GM23338 (cell line): ENCODE measurements at regions not wholly inside any gene's neighbourhood (a gene's known extent, or its start where the extent isn't known, plus 50 kb on each side); places are given as distances from the start of the nearest gene placed in this dataset.
A peak's percentile ranks its signal among the peaks of the same experiment; 100 is the strongest.

ENCODE experiments used
- ATAC-seq: fragments of 200-7000 bp; cut with Tn5 transposase; 3 replicates; pipeline ENCODE4 v1.9.1; 2020
- DNase-seq: peaks from one replicate; pipeline ENCODE4 v3.0.0-alpha.2; 2015; ENCODE audit warnings: low spot score
- H2AFZ ChIP-seq: fragments of 200-600 bp; sonication (generic); 2 replicates; pipeline ENCODE4 v1.8.0; 2016; ENCODE audit warnings: antibody characterized with exemption, mild to moderate bottlenecking, moderate library complexity
- H3F3A ChIP-seq: fragments of 200-600 bp; sonication (generic); replicated peaks from 2 replicates; pipeline ENCODE4 v1.8.0; 2017; ENCODE audit warnings: antibody characterized with exemption, mixed run types, low read depth
- H3K27ac ChIP-seq: fragments of 200-600 bp; sonication (generic); 2 replicates; pipeline ENCODE4 v1.6.1; 2016; ENCODE audit warnings: low read depth
- H3K27me3 ChIP-seq: fragments of 200-600 bp; sonication (generic); 2 replicates; pipeline ENCODE4 v1.8.0; 2016; ENCODE audit warnings: mild to moderate bottlenecking, mixed run types, moderate library complexity; ENCODE audit not compliant: insufficient read depth
- H3K36me3 ChIP-seq: fragments of 200-600 bp; sonication (generic); 2 replicates; pipeline ENCODE4 v1.8.0; 2016; ENCODE audit warnings: mild to moderate bottlenecking; ENCODE audit not compliant: insufficient read depth
- H3K4me1 ChIP-seq: fragments of 200-600 bp; sonication (generic); 2 replicates; pipeline ENCODE4 v1.8.0; 2016; ENCODE audit warnings: mild to moderate bottlenecking, moderate library complexity; ENCODE audit not compliant: insufficient read depth
- H3K4me2 ChIP-seq: fragments of 200-600 bp; sonication (generic); 2 replicates; pipeline ENCODE4 v1.7.1; 2017; ENCODE audit warnings: mixed run types
- H3K4me3 ChIP-seq: fragments of 200-600 bp; sonication (generic); 2 replicates; pipeline ENCODE4 v1.6.1; 2016; ENCODE audit warnings: mixed run types
- H3K79me2 ChIP-seq: fragments of 200-600 bp; sonication (generic); replicated peaks from 2 replicates; pipeline ENCODE4 v1.8.0; 2017; ENCODE audit warnings: mild to moderate bottlenecking; ENCODE audit not compliant: insufficient read depth
- H3K9me2 ChIP-seq: fragments of 200-600 bp; sonication (generic); 2 replicates; pipeline ENCODE4 v1.8.0; 2017; ENCODE audit not compliant: insufficient read depth
- H4K20me1 ChIP-seq: fragments of 200-600 bp; sonication (generic); replicated peaks from 2 replicates; pipeline ENCODE4 v1.8.0; 2017; ENCODE audit warnings: mild to moderate bottlenecking; ENCODE audit not compliant: insufficient read depth
- H3K27ac Mint-ChIP-seq: 2 replicates; pipeline ENCODE4 v1.8.0; 2020; ENCODE audit warnings: inconsistent platforms, mild to moderate bottlenecking, moderate library complexity, mixed read lengths
- H3K27me3 Mint-ChIP-seq: 3 replicates; pipeline ENCODE4 v1.8.0; 2022; ENCODE audit warnings: low read depth, mild to moderate bottlenecking, moderate library complexity, mixed read lengths, inconsistent platforms; ENCODE audit not compliant: insufficient read depth, poor library complexity
- H3K36me3 Mint-ChIP-seq: 3 replicates; pipeline ENCODE4 v1.8.0; 2021; ENCODE audit warnings: low read depth, mild to moderate bottlenecking, inconsistent platforms, moderate library complexity, mixed read lengths
- H3K4me1 Mint-ChIP-seq: 3 replicates; pipeline ENCODE4 v1.8.0; 2020; ENCODE audit warnings: mild to moderate bottlenecking, inconsistent platforms, mixed read lengths
- H3K4me3 Mint-ChIP-seq: 3 replicates; pipeline ENCODE4 v1.8.0; 2021; ENCODE audit warnings: moderate library complexity, mild to moderate bottlenecking, inconsistent platforms, mixed read lengths
- H3K9me3 Mint-ChIP-seq: 3 replicates; pipeline ENCODE4 v1.8.0; 2020; ENCODE audit warnings: moderate library complexity, mild to moderate bottlenecking, inconsistent platforms, mixed read lengths
- CREB1 ChIP-seq: fragments of 250-450 bp; sonication (Bioruptor Pico); IDR thresholded peaks from 2 replicates; pipeline ENCODE4 v1.5.0; 2020; ENCODE audit warnings: low read depth, mild to moderate bottlenecking, moderate library complexity
- EZH2 ChIP-seq: fragments of 200-600 bp; sonication (generic); IDR thresholded peaks from one replicate; pipeline ENCODE4 v1.8.0; 2017; ENCODE audit warnings: antibody characterized with exemption, mild to moderate bottlenecking, low read depth; ENCODE audit not compliant: unreplicated experiment
- EZH2phosphoT487 ChIP-seq: fragments of 200-600 bp; sonication (generic); IDR thresholded peaks from one replicate; pipeline ENCODE4 v1.8.1; 2018; ENCODE audit warnings: antibody characterized with exemption; ENCODE audit not compliant: unreplicated experiment
- JUNB ChIP-seq: IDR thresholded peaks from one replicate; pipeline ENCODE4 v1.6.1; 2016; ENCODE audit warnings: antibody characterized with exemption; ENCODE audit not compliant: unreplicated experiment
- NANOG ChIP-seq: IDR thresholded peaks from 2 replicates; pipeline ENCODE4 v1.6.1; 2016; ENCODE audit warnings: antibody characterized with exemption, borderline replicate concordance
- POLR2AphosphoS5 ChIP-seq: IDR thresholded peaks from 2 replicates; pipeline ENCODE4 v1.6.1; 2016; ENCODE audit warnings: antibody characterized with exemption, low read depth
- STAT1 ChIP-seq: IDR thresholded peaks from one replicate; pipeline ENCODE4 v1.6.1; 2016; ENCODE audit warnings: antibody characterized with exemption; ENCODE audit not compliant: unreplicated experiment
- ZNF114 ChIP-seq: fragments of 250-450 bp; sonication (Bioruptor Pico); IDR thresholded peaks from 2 replicates; pipeline ENCODE4 v1.5.0; 2020; ENCODE audit warnings: mild to moderate bottlenecking, moderate library complexity
- ZNF331 ChIP-seq: fragments of 250-450 bp; sonication (Bioruptor Pico); IDR thresholded peaks from 2 replicates; pipeline ENCODE4 v1.5.0; 2020; ENCODE audit warnings: low read depth, mild to moderate bottlenecking, moderate library complexity
- TF ChIP-seq, protein P1 (sequence below), 2 experiments: fragments of 200-600 bp in 1 of 2; sonication (generic) in 1 of 2; conservative IDR thresholded peaks; 2 replicates each; pipeline versions ENCODE4 v1.5.1 to v1.6.1; 2016 to 2017; ENCODE audit warnings: antibody characterized with exemption in 2 of 2, low read depth in 2 of 2, mild to moderate bottlenecking in 2 of 2, moderate library complexity in 1 of 2
- TF ChIP-seq, protein P2 (sequence below): IDR thresholded peaks from one replicate; pipeline ENCODE4 v1.6.1; 2018; ENCODE audit warnings: antibody characterized with exemption; ENCODE audit not compliant: unreplicated experiment
- TF ChIP-seq, protein P3 (sequence below): IDR thresholded peaks from 2 replicates; pipeline ENCODE4 v1.6.1; 2016; ENCODE audit warnings: antibody characterized with exemption

GRCh38 chr16:87198881-87199280, 118.3 kb downstream of the C16orf95 start:
- H3F3A ChIP-seq = no peaks in the 10 kb centered on the region
- H3K27me3 Mint-ChIP-seq = peaks cover 2% of the 10 kb centered on the region
- no peaks in the 10 kb centered on the region for H3K36me3 ChIP-seq
- peak overlapping the region; percentile 55 for H3K4me2 ChIP-seq
- no peak overlapping the region for H3K27ac ChIP-seq
- H3K4me3 ChIP-seq = no peak overlapping the region
- peaks cover 8% of the 10 kb centered on the region; the same call in 1 of the 2 replicates for H3K4me1 ChIP-seq
- H4K20me1 ChIP-seq = no peaks in the 10 kb centered on the region
- H3K9me3 Mint-ChIP-seq = no peaks in the 10 kb centered on the region; the same call in 2 of the 3 replicates
- no peaks in the 10 kb centered on the region for H3K36me3 Mint-ChIP-seq
- H3K4me3 Mint-ChIP-seq = no peak overlapping the region
- H3K4me1 Mint-ChIP-seq = peaks cover 19% of the 10 kb centered on the region
- no peak overlapping the region for H3K27ac Mint-ChIP-seq
- no peaks in the 10 kb centered on the region for H3K9me2 ChIP-seq
- no peaks in the 10 kb centered on the region for H3K79me2 ChIP-seq
- peak overlapping the region; percentile 93 for H2AFZ ChIP-seq
- no peak for ATAC-seq
- DNase-seq = no peak
- no peaks in the 10 kb centered on the region for H3K27me3 ChIP-seq
- TF ChIP-seq CREB1 (CRISPR knock-in tag) (no peak), JUNB (no peak), POLR2AphosphoS5 (no peak), NANOG (no peak), EZH2phosphoT487 (no peak), ZNF114 (CRISPR knock-in tag) (no peak), STAT1 (no peak), EZH2 (no peak), ZNF331 (CRISPR knock-in tag) (no peak)
- TF ChIP-seq, protein P1, sequence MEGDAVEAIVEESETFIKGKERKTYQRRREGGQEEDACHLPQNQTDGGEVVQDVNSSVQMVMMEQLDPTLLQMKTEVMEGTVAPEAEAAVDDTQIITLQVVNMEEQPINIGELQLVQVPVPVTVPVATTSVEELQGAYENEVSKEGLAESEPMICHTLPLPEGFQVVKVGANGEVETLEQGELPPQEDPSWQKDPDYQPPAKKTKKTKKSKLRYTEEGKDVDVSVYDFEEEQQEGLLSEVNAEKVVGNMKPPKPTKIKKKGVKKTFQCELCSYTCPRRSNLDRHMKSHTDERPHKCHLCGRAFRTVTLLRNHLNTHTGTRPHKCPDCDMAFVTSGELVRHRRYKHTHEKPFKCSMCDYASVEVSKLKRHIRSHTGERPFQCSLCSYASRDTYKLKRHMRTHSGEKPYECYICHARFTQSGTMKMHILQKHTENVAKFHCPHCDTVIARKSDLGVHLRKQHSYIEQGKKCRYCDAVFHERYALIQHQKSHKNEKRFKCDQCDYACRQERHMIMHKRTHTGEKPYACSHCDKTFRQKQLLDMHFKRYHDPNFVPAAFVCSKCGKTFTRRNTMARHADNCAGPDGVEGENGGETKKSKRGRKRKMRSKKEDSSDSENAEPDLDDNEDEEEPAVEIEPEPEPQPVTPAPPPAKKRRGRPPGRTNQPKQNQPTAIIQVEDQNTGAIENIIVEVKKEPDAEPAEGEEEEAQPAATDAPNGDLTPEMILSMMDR (conservative IDR thresholded peaks at IDR 0.05; ENCODE audit: low read depth in 2 of 2) = no peak
- TF ChIP-seq, protein P2, sequence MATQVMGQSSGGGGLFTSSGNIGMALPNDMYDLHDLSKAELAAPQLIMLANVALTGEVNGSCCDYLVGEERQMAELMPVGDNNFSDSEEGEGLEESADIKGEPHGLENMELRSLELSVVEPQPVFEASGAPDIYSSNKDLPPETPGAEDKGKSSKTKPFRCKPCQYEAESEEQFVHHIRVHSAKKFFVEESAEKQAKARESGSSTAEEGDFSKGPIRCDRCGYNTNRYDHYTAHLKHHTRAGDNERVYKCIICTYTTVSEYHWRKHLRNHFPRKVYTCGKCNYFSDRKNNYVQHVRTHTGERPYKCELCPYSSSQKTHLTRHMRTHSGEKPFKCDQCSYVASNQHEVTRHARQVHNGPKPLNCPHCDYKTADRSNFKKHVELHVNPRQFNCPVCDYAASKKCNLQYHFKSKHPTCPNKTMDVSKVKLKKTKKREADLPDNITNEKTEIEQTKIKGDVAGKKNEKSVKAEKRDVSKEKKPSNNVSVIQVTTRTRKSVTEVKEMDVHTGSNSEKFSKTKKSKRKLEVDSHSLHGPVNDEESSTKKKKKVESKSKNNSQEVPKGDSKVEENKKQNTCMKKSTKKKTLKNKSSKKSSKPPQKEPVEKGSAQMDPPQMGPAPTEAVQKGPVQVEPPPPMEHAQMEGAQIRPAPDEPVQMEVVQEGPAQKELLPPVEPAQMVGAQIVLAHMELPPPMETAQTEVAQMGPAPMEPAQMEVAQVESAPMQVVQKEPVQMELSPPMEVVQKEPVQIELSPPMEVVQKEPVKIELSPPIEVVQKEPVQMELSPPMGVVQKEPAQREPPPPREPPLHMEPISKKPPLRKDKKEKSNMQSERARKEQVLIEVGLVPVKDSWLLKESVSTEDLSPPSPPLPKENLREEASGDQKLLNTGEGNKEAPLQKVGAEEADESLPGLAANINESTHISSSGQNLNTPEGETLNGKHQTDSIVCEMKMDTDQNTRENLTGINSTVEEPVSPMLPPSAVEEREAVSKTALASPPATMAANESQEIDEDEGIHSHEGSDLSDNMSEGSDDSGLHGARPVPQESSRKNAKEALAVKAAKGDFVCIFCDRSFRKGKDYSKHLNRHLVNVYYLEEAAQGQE = no peak

DNA sequence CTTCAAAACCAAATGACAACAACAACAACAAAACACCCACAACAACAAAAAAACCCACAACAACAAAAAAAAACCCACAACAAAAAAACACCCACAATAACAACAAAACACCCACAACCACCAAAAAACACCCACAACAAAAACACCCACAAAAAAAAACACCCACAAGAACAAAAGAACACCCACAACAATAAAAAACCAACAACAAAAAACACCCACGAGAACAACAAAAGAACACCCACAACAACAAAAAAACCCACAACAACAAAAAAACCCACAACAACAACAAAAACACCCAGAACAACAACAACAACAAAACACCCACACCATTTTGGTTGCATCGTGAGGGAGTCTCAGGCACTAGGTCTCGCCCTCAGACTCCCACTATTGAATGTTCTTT, 117.8 kb downstream of the C16orf95 start:
- ATAC-seq (no peak), DNase-seq (no peak)
- no peak overlapping the region for H3K4me3 ChIP-seq
- no peak overlapping the region for H3K27ac ChIP-seq
- no peaks in the 10 kb centered on the region for H3K9me2 ChIP-seq
- no peaks in the 10 kb centered on the region for H3K79me2 ChIP-seq
- H3K4me1 ChIP-seq = peaks cover 8% of the 10 kb centered on the region; the same call in 1 of the 2 replicates
- TF ChIP-seq, protein P3, sequence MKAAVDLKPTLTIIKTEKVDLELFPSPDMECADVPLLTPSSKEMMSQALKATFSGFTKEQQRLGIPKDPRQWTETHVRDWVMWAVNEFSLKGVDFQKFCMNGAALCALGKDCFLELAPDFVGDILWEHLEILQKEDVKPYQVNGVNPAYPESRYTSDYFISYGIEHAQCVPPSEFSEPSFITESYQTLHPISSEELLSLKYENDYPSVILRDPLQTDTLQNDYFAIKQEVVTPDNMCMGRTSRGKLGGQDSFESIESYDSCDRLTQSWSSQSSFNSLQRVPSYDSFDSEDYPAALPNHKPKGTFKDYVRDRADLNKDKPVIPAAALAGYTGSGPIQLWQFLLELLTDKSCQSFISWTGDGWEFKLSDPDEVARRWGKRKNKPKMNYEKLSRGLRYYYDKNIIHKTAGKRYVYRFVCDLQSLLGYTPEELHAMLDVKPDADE = no peak
- TF ChIP-seq ZNF331 (CRISPR knock-in tag) (no peak), STAT1 (no peak)
- Mint-ChIP-seq H3K27ac (peak overlapping the region; percentile 67), H3K4me1 (peaks cover 19% of the 10 kb centered on the region), H3K27me3 (peaks cover 2% of the 10 kb centered on the region), H3K4me3 (no peak overlapping the region), H3K36me3 (no peaks in the 10 kb centered on the region), H3K9me3 (no peaks in the 10 kb centered on the region; the same call in 2 of the 3 replicates)
- H3K4me2 ChIP-seq = no peak overlapping the region
- no peaks in the 10 kb centered on the region for H3K27me3 ChIP-seq
- H4K20me1 ChIP-seq = no peaks in the 10 kb centered on the region
- no peaks in the 10 kb centered on the region for H3K36me3 ChIP-seq
- no peak overlapping the region for H2AFZ ChIP-seq
- no peaks in the 10 kb centered on the region for H3F3A ChIP-seq
